ENCODE measurements at regions not wholly inside any gene's neighbourhood (a gene's known extent, or its start where the extent isn't known, plus 50 kb on each side); places are given as distances from the start of the nearest gene placed in this dataset.

GRCh38 chr6:85250586-85251220 is 199.2 kb upstream of the NT5E start:
- H3K9me3 ChIP-seq: no peaks in the 10 kb centered on the region
- H3K36me3 ChIP-seq (replicated peaks in 1 of 2; ENCODE audit: insufficient read depth in 1 of 2, low read depth in 2 of 2): no peaks in the 10 kb centered on the region
- no peak overlapping the region for H3K4me3 ChIP-seq
- WGBS, 2 donors: 53 to 60% methylated on average over 5 of the region's 5 CpGs
- no peak for TF ChIP-seq POLR2A (IDR thresholded peaks at IDR 0.05)
- TF ChIP-seq, protein P1, sequence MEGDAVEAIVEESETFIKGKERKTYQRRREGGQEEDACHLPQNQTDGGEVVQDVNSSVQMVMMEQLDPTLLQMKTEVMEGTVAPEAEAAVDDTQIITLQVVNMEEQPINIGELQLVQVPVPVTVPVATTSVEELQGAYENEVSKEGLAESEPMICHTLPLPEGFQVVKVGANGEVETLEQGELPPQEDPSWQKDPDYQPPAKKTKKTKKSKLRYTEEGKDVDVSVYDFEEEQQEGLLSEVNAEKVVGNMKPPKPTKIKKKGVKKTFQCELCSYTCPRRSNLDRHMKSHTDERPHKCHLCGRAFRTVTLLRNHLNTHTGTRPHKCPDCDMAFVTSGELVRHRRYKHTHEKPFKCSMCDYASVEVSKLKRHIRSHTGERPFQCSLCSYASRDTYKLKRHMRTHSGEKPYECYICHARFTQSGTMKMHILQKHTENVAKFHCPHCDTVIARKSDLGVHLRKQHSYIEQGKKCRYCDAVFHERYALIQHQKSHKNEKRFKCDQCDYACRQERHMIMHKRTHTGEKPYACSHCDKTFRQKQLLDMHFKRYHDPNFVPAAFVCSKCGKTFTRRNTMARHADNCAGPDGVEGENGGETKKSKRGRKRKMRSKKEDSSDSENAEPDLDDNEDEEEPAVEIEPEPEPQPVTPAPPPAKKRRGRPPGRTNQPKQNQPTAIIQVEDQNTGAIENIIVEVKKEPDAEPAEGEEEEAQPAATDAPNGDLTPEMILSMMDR (IDR thresholded peaks at IDR 0.05): no peak
- no peaks in the 10 kb centered on the region for H3K4me1 ChIP-seq
- no peak overlapping the region for H3K27ac ChIP-seq
- intact Hi-C loops (cut with DNase I): no loop called here
- no peaks in the 10 kb centered on the region for H3K27me3 ChIP-seq
- ATAC-seq: peak; percentile 21
- DNase-seq: no peak

DNA sequence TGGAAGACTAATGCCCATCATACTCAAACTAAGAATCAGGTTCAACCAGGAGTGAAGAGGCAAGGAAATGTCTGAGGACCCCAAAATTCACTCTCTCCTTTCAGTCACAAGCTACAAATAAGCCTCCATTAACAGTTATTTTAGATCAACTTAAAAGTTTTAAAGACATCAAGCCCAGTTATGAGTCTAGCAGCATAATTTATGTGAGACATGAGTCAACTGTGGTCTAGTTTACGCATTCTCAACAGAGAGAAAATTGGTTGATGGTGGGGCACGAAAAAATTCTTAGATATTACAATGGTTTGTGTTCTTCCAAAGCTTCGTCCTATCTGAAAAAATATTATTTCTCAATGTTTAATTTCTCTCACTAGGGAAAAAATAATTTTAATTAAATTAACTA is 204.9 kb upstream of the NT5E start:
- no peaks in the 10 kb centered on the region for H3K9me3 ChIP-seq
- no peak overlapping the region for H3K4me3 ChIP-seq
- no peaks in the 10 kb centered on the region for H3K27me3 ChIP-seq
- no peaks in the 10 kb centered on the region for H3K36me3 ChIP-seq (replicated peaks in 1 of 2; ENCODE audit: insufficient read depth in 1 of 2, low read depth in 2 of 2)
- no peaks in the 10 kb centered on the region for H3K4me1 ChIP-seq
- no peak for TF ChIP-seq POLR2A (IDR thresholded peaks at IDR 0.05)
- TF ChIP-seq, protein P1 (IDR thresholded peaks at IDR 0.05): no peak
- no peak for DNase-seq
- WGBS, 2 donors: 54 to 70% methylated on average over 3 of the region's 3 CpGs
- intact Hi-C loops (cut with DNase I): no loop called here
- no peak for ATAC-seq
- no peak overlapping the region for H3K27ac ChIP-seq

DNA sequence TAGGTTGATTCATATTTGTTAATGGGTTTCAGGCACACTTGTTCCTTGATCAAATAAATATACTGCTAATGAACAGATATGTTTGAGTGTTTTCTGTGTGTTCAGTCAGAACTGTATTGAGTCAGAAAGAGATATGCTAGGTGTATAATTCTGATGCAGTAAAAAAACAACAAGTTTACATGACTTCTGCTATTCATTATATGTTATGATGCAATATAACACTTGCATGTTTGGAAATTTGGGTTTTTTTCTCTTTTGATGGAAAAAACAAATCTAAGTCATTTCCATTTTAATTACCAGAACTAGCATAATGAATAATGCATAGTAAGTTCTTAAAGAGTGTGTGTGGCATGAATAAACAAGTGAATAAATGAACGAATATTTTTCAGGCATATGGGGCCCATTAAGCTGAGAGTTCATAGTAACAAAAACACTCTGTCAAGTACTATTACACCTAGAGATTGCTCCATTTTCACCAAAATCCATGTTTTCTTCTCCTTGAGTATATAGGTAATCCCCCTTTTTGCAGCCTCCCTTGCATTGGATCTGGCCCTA is 208.3 kb upstream of the NT5E start:
- Histone ChIP-seq H3K27ac (no peak overlapping the region), H3K36me3 (replicated peaks in 1 of 2; ENCODE audit: insufficient read depth in 1 of 2, low read depth in 2 of 2) (no peaks in the 10 kb centered on the region), H3K4me3 (no peak overlapping the region), H3K4me1 (no peaks in the 10 kb centered on the region), H3K9me3 (no peaks in the 10 kb centered on the region), H3K27me3 (no peaks in the 10 kb centered on the region)
- intact Hi-C loops (cut with DNase I): no loop called here
- no peak for TF ChIP-seq POLR2A (IDR thresholded peaks at IDR 0.05)
- TF ChIP-seq, protein P1 (IDR thresholded peaks at IDR 0.05): no peak
- DNase-seq (no peak), ATAC-seq (no peak)
- 56 to 61% methylated on average over 1 of the region's 1 CpG for WGBS, 2 donors

DNA sequence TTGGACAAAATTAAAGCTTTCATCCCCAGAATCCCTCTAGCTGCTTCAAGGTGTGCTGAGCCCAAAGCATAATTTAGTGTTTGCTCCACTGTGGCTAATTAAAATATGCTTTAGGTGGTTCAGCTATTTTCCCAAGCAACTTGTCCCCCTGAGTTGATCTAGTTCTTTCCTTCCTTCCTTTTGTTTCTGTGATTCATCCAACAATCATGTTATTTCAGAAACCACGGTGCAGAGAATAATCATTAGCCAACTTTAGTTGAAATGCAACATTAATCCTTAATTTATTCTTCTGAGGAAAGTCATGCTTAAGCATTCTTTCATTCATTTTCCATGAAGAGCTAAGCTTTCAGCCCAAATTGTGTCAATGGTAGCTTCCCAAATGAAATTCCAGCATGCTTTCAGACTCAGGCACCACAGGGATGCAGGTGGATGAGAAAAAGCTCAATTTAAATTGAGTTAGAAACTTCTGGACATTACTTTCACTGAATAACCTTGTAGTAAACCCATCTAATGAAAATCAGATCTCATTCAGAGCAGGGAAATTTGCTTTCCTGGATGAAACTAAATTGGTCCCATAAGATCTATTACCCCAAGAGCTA is 209.0 kb upstream of the NT5E start:
- Histone ChIP-seq H3K4me3 (no peak overlapping the region), H3K27ac (no peak overlapping the region), H3K36me3 (replicated peaks in 1 of 2; ENCODE audit: insufficient read depth in 1 of 2, low read depth in 2 of 2) (no peaks in the 10 kb centered on the region), H3K4me1 (no peaks in the 10 kb centered on the region), H3K9me3 (no peaks in the 10 kb centered on the region), H3K27me3 (no peaks in the 10 kb centered on the region)
- WGBS, 2 donors: 19 to 34% methylated on average over 1 of the region's 1 CpG
- DNase-seq (no peak), ATAC-seq (no peak)
- intact Hi-C loops (cut with DNase I): no loop called here
- TF ChIP-seq, protein P1 (IDR thresholded peaks at IDR 0.05): no peak
- no peak for TF ChIP-seq POLR2A (IDR thresholded peaks at IDR 0.05)

DNA sequence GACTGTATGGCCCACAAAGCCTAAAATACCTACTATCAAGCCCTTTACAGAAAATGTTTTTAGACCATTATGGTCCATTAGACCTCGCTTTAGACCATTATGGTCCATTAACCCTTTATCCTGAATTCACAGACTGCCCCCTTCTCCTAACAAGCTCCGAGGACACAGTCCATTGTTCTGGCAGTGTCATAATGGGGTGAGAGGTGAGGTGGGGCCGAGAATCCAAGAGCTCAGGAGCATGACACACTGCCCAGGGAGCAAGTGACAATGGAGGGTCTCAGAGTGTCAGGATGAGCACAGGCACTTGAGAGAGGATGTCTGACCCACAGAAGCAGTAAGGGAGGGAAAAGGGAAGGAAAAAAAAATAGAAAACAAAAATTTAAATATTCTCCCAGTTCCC is 212.4 kb upstream of the NT5E start:
- DNase-seq: no peak
- WGBS, 2 donors: 27 to 40% methylated on average over 3 of the region's 3 CpGs
- intact Hi-C loops (cut with DNase I): no loop called here

More for the DNA sequence above, 212.4 kb upstream of the NT5E start:
- H3K4me1 ChIP-seq: no peaks in the 10 kb centered on the region
- no peaks in the 10 kb centered on the region for H3K9me3 ChIP-seq
- H3K27ac ChIP-seq: no peak overlapping the region
- no peak overlapping the region for H3K4me3 ChIP-seq
- H3K36me3 ChIP-seq (replicated peaks in 1 of 2; ENCODE audit: insufficient read depth in 1 of 2, low read depth in 2 of 2): no peaks in the 10 kb centered on the region
- ATAC-seq: no peak
- H3K27me3 ChIP-seq: no peaks in the 10 kb centered on the region
- no peak for TF ChIP-seq POLR2A (IDR thresholded peaks at IDR 0.05)
- TF ChIP-seq, protein P1 (IDR thresholded peaks at IDR 0.05): no peak
